Hepatocyte (in vitro differentiated cells): ENCODE measurements at regions not wholly inside any gene's neighbourhood (a gene's known extent, or its start where the extent isn't known, plus 50 kb on each side); places are given as distances from the start of the nearest gene placed in this dataset.
A peak's percentile ranks its signal among the peaks of the same experiment; 100 is the strongest.

Source experiments
- DNase-seq: peaks from one replicate; pipeline ENCODE4 v3.0.0-alpha.2; 2016; ENCODE audit warnings: low spot score
- H2AFZ ChIP-seq: fragments of 200-600 bp; sonication (generic); 2 replicates; pipeline ENCODE4 v1.6.0; 2016; ENCODE audit warnings: antibody characterized with exemption, mild to moderate bottlenecking
- H3K27ac ChIP-seq: fragments of 200-600 bp; sonication (generic); 2 replicates; pipeline ENCODE4 v1.5.1; 2016; ENCODE audit warnings: mild to moderate bottlenecking
- H3K27me3 ChIP-seq: fragments of 200-600 bp; sonication (generic); 2 replicates; pipeline ENCODE4 v1.6.1; 2016
- H3K36me3 ChIP-seq: fragments of 200-600 bp; sonication (generic); replicated peaks from 2 replicates; pipeline ENCODE4 v1.5.1; 2016; ENCODE audit warnings: low read depth; ENCODE audit not compliant: insufficient read depth
- H3K4me1 ChIP-seq: fragments of 200-600 bp; sonication (generic); 2 replicates; pipeline ENCODE4 v1.5.1; 2016; ENCODE audit warnings: mild to moderate bottlenecking, moderate library complexity; ENCODE audit not compliant: insufficient read depth
- H3K4me2 ChIP-seq: fragments of 200-600 bp; sonication (generic); 2 replicates; pipeline ENCODE4 v1.6.0; 2016
- H3K4me3 ChIP-seq: fragments of 200-600 bp; sonication (generic); 2 replicates; pipeline ENCODE4 v1.5.1; 2016; ENCODE audit warnings: mild to moderate bottlenecking
- H3K79me2 ChIP-seq: fragments of 200-600 bp; sonication (generic); 2 replicates; pipeline ENCODE4 v1.6.0; 2017; ENCODE audit warnings: mild to moderate bottlenecking
- H3K9me2 ChIP-seq: fragments of 200-600 bp; sonication (generic); replicated peaks from 2 replicates; pipeline ENCODE4 v1.6.0; 2017; ENCODE audit warnings: mild to moderate bottlenecking; ENCODE audit not compliant: insufficient read depth
- H3K9me3 ChIP-seq: fragments of 200-600 bp; sonication (generic); 2 replicates; pipeline ENCODE4 v1.5.1; 2016; ENCODE audit warnings: low read depth, mild to moderate bottlenecking
- H4K20me1 ChIP-seq: fragments of 200-600 bp; sonication (generic); 2 replicates; pipeline ENCODE4 v1.6.0; 2016; ENCODE audit warnings: mild to moderate bottlenecking; ENCODE audit not compliant: insufficient read depth, poor library complexity, severe bottlenecking
- CTCF ChIP-seq: fragments of 200-600 bp; sonication (generic); IDR thresholded peaks from 2 replicates; pipeline ENCODE4 v1.5.1; 2016; ENCODE audit warnings: antibody characterized with exemption, mild to moderate bottlenecking; ENCODE audit not compliant: poor library complexity
- EZH2 ChIP-seq: fragments of 200-600 bp; sonication (generic); IDR thresholded peaks from 2 replicates; pipeline ENCODE4 v1.6.1; 2016; ENCODE audit warnings: antibody characterized with exemption, mild to moderate bottlenecking, borderline replicate concordance
- EZH2phosphoT487 ChIP-seq: fragments of 200-600 bp; sonication (generic); IDR thresholded peaks from one replicate; pipeline ENCODE4 v1.6.1; 2018; ENCODE audit warnings: antibody characterized with exemption, mild to moderate bottlenecking, low read depth, moderate library complexity; ENCODE audit not compliant: unreplicated experiment, severe bottlenecking
- WGBS: methylation state at CpG from one replicate; pipeline ENCODE4 v1.1.6; 2016; ENCODE audit warnings: low lambda C conversion rate; ENCODE audit errors: missing lambda C conversion rate; 5-methylcytosine and 5-hydroxymethylcytosine counted together

DNA sequence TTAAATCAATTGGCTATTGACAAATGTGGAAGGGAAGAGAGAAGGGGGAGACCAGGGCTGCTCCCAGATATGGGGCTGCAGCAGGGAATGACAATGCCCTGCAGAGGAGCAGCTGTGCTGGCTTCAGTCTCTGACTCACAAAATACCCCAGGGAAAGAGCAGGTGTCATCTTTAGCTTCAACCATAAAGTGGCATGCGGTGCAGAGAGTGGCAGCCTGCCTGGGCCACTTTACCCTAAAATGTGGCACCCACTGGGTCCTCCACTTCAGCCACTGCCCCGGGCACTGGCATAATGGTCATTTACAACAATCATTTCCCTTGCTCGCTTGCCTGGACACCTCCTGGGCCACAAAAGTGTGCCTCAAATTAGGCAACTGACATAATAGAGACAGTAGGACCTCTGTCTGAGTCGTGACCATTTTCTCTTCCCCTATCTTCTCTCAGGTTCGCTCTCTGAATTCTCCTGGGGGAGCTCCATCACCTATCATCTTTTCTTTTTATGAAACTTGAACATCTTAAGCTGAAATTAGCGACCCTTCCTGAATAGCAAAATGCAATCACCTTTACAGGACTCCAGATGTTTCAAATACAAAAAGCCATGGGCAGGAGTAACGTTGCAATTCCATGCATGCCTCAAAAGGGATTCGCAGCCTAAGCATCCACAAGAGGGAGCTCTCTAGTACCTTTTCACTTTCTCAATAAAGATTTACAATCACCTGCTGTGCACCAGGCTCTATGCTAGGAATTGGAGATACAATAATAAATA lies 179.9 kb upstream of the ATF7IP start:
- H2AFZ ChIP-seq, result no peak overlapping the region
- TF ChIP-seq EZH2 (no peak), CTCF (peak; percentile 87)
- WGBS, result 47% methylated on average over 8 of the region's 8 CpGs
- no peaks in the 10 kb centered on the region for H3K36me3 ChIP-seq
- H3K9me3 ChIP-seq, result no peaks in the 10 kb centered on the region
- peak; percentile 80 for DNase-seq
- H3K4me3 ChIP-seq, result no peak overlapping the region
- no peaks in the 10 kb centered on the region for H3K27me3 ChIP-seq
- H4K20me1 ChIP-seq, result no peaks in the 10 kb centered on the region
- H3K27ac ChIP-seq, result no peak overlapping the region
- no peaks in the 10 kb centered on the region for H3K9me2 ChIP-seq
- H3K4me2 ChIP-seq, result no peak overlapping the region
- no peaks in the 10 kb centered on the region for H3K4me1 ChIP-seq
- H3K79me2 ChIP-seq, result no peaks in the 10 kb centered on the region

DNA sequence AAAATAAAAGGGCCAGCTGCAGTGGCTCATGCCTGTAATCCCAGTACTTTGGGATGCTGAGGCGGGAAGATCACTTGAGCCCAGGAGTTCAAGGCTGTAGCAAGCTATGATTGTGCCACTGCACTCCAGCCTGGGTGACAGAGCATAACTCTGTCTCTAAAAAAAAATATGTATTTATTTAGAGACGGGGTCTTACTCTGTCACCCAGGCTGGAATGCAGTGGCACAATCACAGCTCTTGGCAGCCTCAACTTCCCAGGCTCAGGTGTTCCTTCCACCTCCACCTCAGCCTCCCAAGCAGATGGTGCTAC lies 179.3 kb upstream of the ATF7IP start:
- Histone ChIP-seq H4K20me1 (no peaks in the 10 kb centered on the region), H3K9me3 (no peaks in the 10 kb centered on the region), H3K9me2 (no peaks in the 10 kb centered on the region), H3K4me2 (no peak overlapping the region), H3K27ac (no peak overlapping the region), H3K4me3 (no peak overlapping the region), H3K36me3 (no peaks in the 10 kb centered on the region), H3K4me1 (no peaks in the 10 kb centered on the region), H3K27me3 (no peaks in the 10 kb centered on the region), H2AFZ (no peak overlapping the region), H3K79me2 (no peaks in the 10 kb centered on the region)
- no peak for DNase-seq
- WGBS, result 30% methylated on average over 2 of the region's 2 CpGs
- TF ChIP-seq EZH2phosphoT487 (no peak), EZH2 (no peak), CTCF (no peak)

GRCh38 chr12:14187002-14187401 lies 178.5 kb upstream of the ATF7IP start:
- Histone ChIP-seq H3K4me2 (no peak overlapping the region), H2AFZ (no peak overlapping the region), H3K27me3 (no peaks in the 10 kb centered on the region), H3K4me3 (no peak overlapping the region), H3K4me1 (no peaks in the 10 kb centered on the region), H3K27ac (no peak overlapping the region), H3K36me3 (no peaks in the 10 kb centered on the region), H3K9me2 (no peaks in the 10 kb centered on the region), H4K20me1 (no peaks in the 10 kb centered on the region), H3K79me2 (no peaks in the 10 kb centered on the region), H3K9me3 (no peaks in the 10 kb centered on the region)
- WGBS, result 78% methylated on average over 5 of the region's 5 CpGs
- DNase-seq, result no peak
- TF ChIP-seq EZH2phosphoT487 (no peak), EZH2 (no peak), CTCF (no peak)

GRCh38 chr12:14187966-14188365 lies 177.5 kb upstream of the ATF7IP start:
- Histone ChIP-seq H3K4me2 (no peak overlapping the region), H2AFZ (no peak overlapping the region), H3K4me1 (no peaks in the 10 kb centered on the region), H3K27me3 (no peaks in the 10 kb centered on the region), H3K4me3 (no peak overlapping the region), H3K9me3 (no peaks in the 10 kb centered on the region), H3K36me3 (no peaks in the 10 kb centered on the region), H3K9me2 (no peaks in the 10 kb centered on the region), H3K79me2 (no peaks in the 10 kb centered on the region), H4K20me1 (no peaks in the 10 kb centered on the region), H3K27ac (no peak overlapping the region)
- 95% methylated on average over 9 of the region's 9 CpGs for WGBS
- DNase-seq, result no peak
- TF ChIP-seq EZH2phosphoT487 (no peak), CTCF (no peak), EZH2 (no peak)
